HG02759 (cell line): ENCODE measurements at regions not wholly inside any gene's neighbourhood (a gene's known extent, or its start where the extent isn't known, plus 50 kb on each side); places are given as distances from the start of the nearest gene placed in this dataset.
A peak's percentile ranks its signal among the peaks of the same experiment; 100 is the strongest.
"Not testable (repeated sequence)": the region's sequence is repeated elsewhere in the genome, so short reads cannot be mapped to it uniquely, and the experiment has no call there.

Source experiments
- ATAC-seq: cut with Tn5 transposase; IDR thresholded peaks from one replicate; pipeline ENCODE4 v1.9.1; 2021; ENCODE audit warnings: mild to moderate bottlenecking, moderate library complexity; ENCODE audit not compliant: unreplicated experiment

DNA sequence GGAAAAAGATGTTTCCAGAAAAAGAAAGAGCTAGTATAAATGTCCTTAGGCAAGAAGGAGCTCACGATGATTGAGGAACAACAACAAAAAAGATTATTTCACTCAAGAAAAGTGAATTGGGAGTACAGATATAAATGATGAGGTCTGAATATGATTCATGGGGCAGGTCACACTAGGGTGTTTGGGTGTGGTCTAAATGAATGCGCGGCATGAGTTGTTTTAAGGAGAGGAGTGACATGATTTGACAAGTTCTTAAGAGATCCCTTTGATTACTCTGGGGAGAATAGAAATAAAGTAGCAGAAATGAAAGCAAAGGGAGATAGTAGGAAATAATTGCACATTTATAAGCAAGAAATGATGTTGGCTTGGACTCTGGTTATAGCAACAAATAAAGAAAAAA is 59.3 kb downstream of the NUTM2D start:
- ATAC-seq: not testable (repeated sequence)

GRCh38 chr10:87422641-87423040 is 65.1 kb downstream of the NUTM2D start:
- not testable (repeated sequence) for ATAC-seq

DNA sequence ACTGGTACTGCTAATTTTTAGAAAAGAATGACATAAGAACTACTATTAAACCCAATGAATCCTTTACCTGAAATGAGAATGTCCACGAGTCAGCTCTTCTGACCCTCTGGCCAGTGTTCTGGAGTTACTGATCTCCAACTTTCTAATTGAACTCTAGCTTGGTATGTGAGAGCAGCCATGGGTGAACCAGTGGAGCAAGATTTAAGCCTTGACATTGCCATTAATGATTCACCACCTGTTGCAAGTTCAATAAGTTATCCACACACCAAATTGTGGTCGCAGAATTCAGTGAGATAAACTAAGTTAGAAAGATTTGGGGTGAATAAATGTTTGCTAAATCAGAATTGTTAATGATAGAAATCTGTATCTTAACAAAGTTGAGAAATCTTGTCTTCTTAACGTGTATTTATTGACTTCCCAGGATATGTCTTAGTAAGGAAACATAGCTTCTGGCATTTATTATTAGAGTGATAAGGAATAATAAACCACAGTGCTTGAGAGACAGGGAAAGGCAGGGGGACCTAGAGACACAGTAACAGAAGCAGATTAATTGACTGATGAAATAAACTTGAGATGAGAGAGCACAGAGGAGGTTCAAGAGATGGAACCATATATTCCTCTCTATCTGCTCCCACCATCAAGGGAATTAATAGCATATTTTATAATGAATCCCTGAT is 67.3 kb downstream of the NUTM2D start:
- ATAC-seq: not testable (repeated sequence)

GRCh38 chr10:87433836-87434235 is 70.9 kb upstream of the MINPP1 start:
- not testable (repeated sequence) for ATAC-seq

- not testable (repeated sequence) for ATAC-seq
Observed at GRCh38 chr10:87435295-87435826, 69.3 kb upstream of the MINPP1 start.

DNA sequence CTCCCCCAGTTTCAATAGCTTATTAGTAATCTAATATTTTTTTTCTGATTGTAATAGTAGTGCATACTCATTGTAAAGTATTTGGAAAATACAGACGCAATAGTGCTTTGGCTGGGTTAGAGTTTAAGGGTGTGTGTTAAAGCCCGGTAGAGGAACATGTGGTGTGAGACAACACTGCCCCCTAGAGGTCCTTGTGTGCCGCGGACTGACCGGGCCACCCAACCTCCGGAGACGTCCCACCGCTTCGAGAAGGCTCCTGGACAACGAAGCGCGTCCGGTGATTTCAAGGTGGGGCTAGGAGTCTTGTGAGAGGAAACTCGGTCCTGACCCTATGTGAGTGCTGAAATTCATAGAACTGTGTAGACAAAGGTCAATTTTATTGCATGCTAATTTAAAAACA is 68.6 kb upstream of the MINPP1 start:
- ATAC-seq: peak; percentile 82

- not testable (repeated sequence) for ATAC-seq
Observed at GRCh38 chr10:87437450-87437849, 67.2 kb upstream of the MINPP1 start.
